K562 (cell line): ENCODE measurements at regions not wholly inside any gene's neighbourhood (a gene's known extent, or its start where the extent isn't known, plus 50 kb on each side); places are given as distances from the start of the nearest gene placed in this dataset.

Experiments
- CTCF ChIP-seq, 3 experiments: IDR thresholded peaks in 2 of 3; conservative IDR thresholded peaks in 1 of 3; 2 replicates each; pipeline ENCODE4 v1.5.1; 2011 to 2012; ENCODE audit warnings: low read length in 3 of 3, mild to moderate bottlenecking in 3 of 3, control low read depth in 2 of 3, improper control_type of control experiment in 1 of 3, inconsistent platforms in 1 of 3, low read depth in 1 of 3, mixed read lengths in 1 of 3, moderate library complexity in 1 of 3; ENCODE audit not compliant: insufficient read depth in 2 of 3
- E4F1 ChIP-seq: fragments of 250-450 bp; sonication (Bioruptor Pico); IDR thresholded peaks from 2 replicates; pipeline ENCODE4 v1.5.0; 2021; ENCODE audit warnings: mild to moderate bottlenecking, borderline replicate concordance
- EP300 ChIP-seq: IDR thresholded peaks from 2 replicates; pipeline ENCODE4 v1.6.1; 2012; ENCODE audit warnings: low read length, improper control_type of control experiment
- HNRNPUL1 ChIP-seq: fragments of 200-400 bp; formaldehyde crosslinking; IDR thresholded peaks from 2 replicates; pipeline ENCODE4 v1.6.1; 2017; ENCODE audit warnings: low read length
- POLR2A ChIP-seq: fragments of 450-650 bp; conservative IDR thresholded peaks from 2 replicates; pipeline ENCODE4 v1.6.1; 2016
- RB1 ChIP-seq: fragments of 450-650 bp; IDR thresholded peaks from 2 replicates; pipeline ENCODE4 v1.6.1; 2017; ENCODE audit warnings: low read depth, mild to moderate bottlenecking
- SIN3A ChIP-seq, 2 experiments: fragments of 150-350 bp in 1 of 2; IDR thresholded peaks; 2 replicates each; pipeline ENCODE4 v1.6.1; 2011 to 2016; ENCODE audit warnings: borderline replicate concordance in 2 of 2, low read depth in 2 of 2, low read length in 2 of 2, mild to moderate bottlenecking in 2 of 2, moderate library complexity in 2 of 2; ENCODE audit not compliant: control insufficient read depth in 1 of 2
- ZSCAN29 ChIP-seq: fragments of 450-650 bp; IDR thresholded peaks from 2 replicates; pipeline ENCODE4 v1.6.1; 2017

GRCh38 chr22:49155039-49155769 is 672.5 kb downstream of the BRD1 start:
- no peak for TF ChIP-seq SIN3A (IDR thresholded peaks at IDR 0.05; ENCODE audit: borderline replicate concordance in 2 of 2, control insufficient read depth in 1 of 2, low read depth in 2 of 2, low read length in 2 of 2)
- no peak for TF ChIP-seq EP300
- TF ChIP-seq RB1, result no peak
- TF ChIP-seq CTCF (IDR thresholded peaks at IDR 0.05 in 2 of 3, conservative IDR thresholded peaks at IDR 0.05 in 1 of 3; ENCODE audit: insufficient read depth in 2 of 3, low read depth in 1 of 3, low read length in 3 of 3), result no peak
- TF ChIP-seq POLR2A, result no peak
- TF ChIP-seq ZSCAN29, result no peak
- no peak for TF ChIP-seq HNRNPUL1
- TF ChIP-seq E4F1, result no peak
